IMR-90 (cell line): ENCODE measurements at regions not wholly inside any gene's neighbourhood (a gene's known extent, or its start where the extent isn't known, plus 50 kb on each side); places are given as distances from the start of the nearest gene placed in this dataset.

ENCODE experiments used
- ATAC-seq: fragments of 200-7000 bp; cut with Tn5 transposase; 2 replicates; pipeline ENCODE4 v1.9.1; 2020; ENCODE audit warnings: low read depth, mild to moderate bottlenecking, moderate library complexity
- BruUV-seq: library from RNA; stranded (reverse); fragments of 400-500 nt; replicated peaks from 2 replicates; lab custom pipeline; 2021; lab: Mats Ljungman, UMichigan
- CTCF ChIA-PET: fragments of 300-600 bp; formaldehyde crosslinking; extraction: SDS; loops from one replicate; lab custom pipeline; 2021; ENCODE audit warnings: antibody characterized with exemption; lab: Yijun Ruan, JAX
- POLR2A ChIA-PET: fragments of 300-600 bp; sonication (Branson Sonifier 250); formaldehyde crosslinking; loops from one replicate; lab custom pipeline; 2022; ENCODE audit warnings: antibody characterized with exemption; ENCODE audit not compliant: unreplicated experiment; lab: Charles Lee
- DNase-seq: peaks from one replicate; pipeline ENCODE4 v3.0.0; 2013
- H2AFZ ChIP-seq: replicated peaks from 2 replicates; pipeline ENCODE3; 2013; ENCODE audit warnings: low read length, mild to moderate bottlenecking; ENCODE audit not compliant: poor library complexity
- H2AK5ac ChIP-seq: 2 replicates; pipeline ENCODE4 v1.6.1; 2013; ENCODE audit warnings: low read depth, low read length, inconsistent platforms
- H2AK9ac ChIP-seq: replicated peaks from 2 replicates; pipeline ENCODE3; 2013; ENCODE audit warnings: mild to moderate bottlenecking, low read depth, low read length, moderate library complexity; ENCODE audit not compliant: poor library complexity
- H2BK120ac ChIP-seq: 2 replicates; pipeline ENCODE4 v1.6.1; 2013; ENCODE audit warnings: low read depth, low read length, inconsistent platforms
- H2BK15ac ChIP-seq: 3 replicates; pipeline ENCODE4 v1.6.1; 2013; ENCODE audit warnings: low read depth, low read length, inconsistent platforms
- H2BK20ac ChIP-seq: 2 replicates; pipeline ENCODE4 v1.6.1; 2013; ENCODE audit warnings: low read depth, mild to moderate bottlenecking, inconsistent platforms, low read length, moderate library complexity
- H2BK5ac ChIP-seq: 2 replicates; pipeline ENCODE4 v1.6.1; 2013; ENCODE audit warnings: mild to moderate bottlenecking, low read depth, low read length, inconsistent platforms; ENCODE audit not compliant: poor library complexity, severe bottlenecking
- H3K14ac ChIP-seq: replicated peaks from 2 replicates; pipeline ENCODE4 v1.6.1; 2013; ENCODE audit warnings: low read depth, low read length, inconsistent platforms
- H3K18ac ChIP-seq: 2 replicates; pipeline ENCODE4 v1.6.1; 2013; ENCODE audit warnings: low read depth, low read length, control low read depth
- H3K23ac ChIP-seq: 2 replicates; pipeline ENCODE4 v1.6.1; 2013; ENCODE audit warnings: low read depth, low read length, inconsistent platforms
- H3K27ac ChIP-seq: 2 replicates; pipeline ENCODE4 v1.5.1; 2013; ENCODE audit warnings: mild to moderate bottlenecking, control low read depth, low read length; ENCODE audit not compliant: insufficient read depth
- H3K27me3 ChIP-seq: 2 replicates; pipeline ENCODE4 v1.6.1; 2013; ENCODE audit warnings: low read length; ENCODE audit not compliant: control insufficient read depth, insufficient read depth
- H3K36me3 ChIP-seq: 2 replicates; pipeline ENCODE4 v1.6.1; 2013; ENCODE audit warnings: low read length, mixed read lengths; ENCODE audit not compliant: control insufficient read depth, insufficient read depth
- H3K4ac ChIP-seq: 2 replicates; pipeline ENCODE4 v1.6.1; 2013; ENCODE audit warnings: low read depth, low read length, inconsistent platforms
- H3K4me1 ChIP-seq: 2 replicates; pipeline ENCODE4 v1.6.1; 2013; ENCODE audit warnings: low read length, mixed read lengths; ENCODE audit not compliant: control insufficient read depth, insufficient read depth
- H3K4me2 ChIP-seq: 2 replicates; pipeline ENCODE4 v1.6.1; 2013; ENCODE audit warnings: low read depth, mild to moderate bottlenecking, control low read depth, low read length, moderate library complexity
- H3K4me3 ChIP-seq: 2 replicates; pipeline ENCODE4 v1.5.1; 2013; ENCODE audit warnings: low read depth, mild to moderate bottlenecking, control low read depth, low read length, moderate library complexity; ENCODE audit not compliant: insufficient read depth
- H3K56ac ChIP-seq: 2 replicates; pipeline ENCODE4 v1.6.1; 2013; ENCODE audit warnings: low read length, inconsistent platforms; ENCODE audit not compliant: insufficient read depth; ENCODE audit errors: extremely low read depth
- H3K79me1 ChIP-seq, 2 experiments: 2 replicates each; pipeline ENCODE4 v1.6.1; 2013; ENCODE audit warnings: low read length in 2 of 2, inconsistent platforms in 1 of 2, low read depth in 1 of 2
- H3K9ac ChIP-seq: 2 replicates; pipeline ENCODE4 v1.6.1; 2013; ENCODE audit warnings: low read depth, low read length, control low read depth
- H3K9me1 ChIP-seq: 2 replicates; pipeline ENCODE4 v1.6.1; 2013; ENCODE audit warnings: low read length, inconsistent platforms; ENCODE audit not compliant: insufficient read depth
- H3K9me3 ChIP-seq: 2 replicates; pipeline ENCODE4 v1.6.1; 2013; ENCODE audit warnings: low read length; ENCODE audit not compliant: control insufficient read depth, insufficient read depth
- H4K20me1 ChIP-seq: 2 replicates; pipeline ENCODE4 v1.6.1; 2013; ENCODE audit warnings: low read length, inconsistent platforms; ENCODE audit not compliant: insufficient read depth
- H4K5ac ChIP-seq: 2 replicates; pipeline ENCODE4 v1.6.1; 2013; ENCODE audit warnings: mild to moderate bottlenecking, low read depth, low read length, control low read depth
- H4K8ac ChIP-seq, 2 experiments: 2 replicates each; pipeline ENCODE4 v1.6.1; 2013; ENCODE audit warnings: low read depth in 2 of 2, low read length in 2 of 2, control low read depth in 1 of 2, inconsistent platforms in 1 of 2
- H4K91ac ChIP-seq: 2 replicates; pipeline ENCODE4 v1.6.1; 2013; ENCODE audit warnings: low read depth, low read length, inconsistent platforms; ENCODE audit not compliant: insufficient read depth
- CEBPB ChIP-seq: IDR thresholded peaks from 2 replicates; pipeline ENCODE4 v1.6.1; 2012; ENCODE audit warnings: low read depth, low read length, improper control_type of control experiment
- FOS ChIP-seq: fragments of 150-350 bp; IDR thresholded peaks from 2 replicates; pipeline ENCODE4 v1.6.1; 2016; ENCODE audit warnings: low read depth, low read length
- MAFK ChIP-seq: IDR thresholded peaks from 2 replicates; pipeline ENCODE4 v1.6.1; 2012; ENCODE audit warnings: low read depth, low read length, improper control_type of control experiment
- MXI1 ChIP-seq: IDR thresholded peaks from 2 replicates; pipeline ENCODE4 v1.6.1; 2012; ENCODE audit warnings: low read depth, mild to moderate bottlenecking, low read length, moderate library complexity, borderline replicate concordance
- NFE2L2 ChIP-seq: fragments of 150-350 bp; IDR thresholded peaks from 2 replicates; pipeline ENCODE4 v1.6.1; 2016; ENCODE audit warnings: low read depth, mild to moderate bottlenecking, low read length
- RCOR1 ChIP-seq: IDR thresholded peaks from 2 replicates; pipeline ENCODE4 v1.6.1; 2012; ENCODE audit warnings: mild to moderate bottlenecking, low read length, improper control_type of control experiment; ENCODE audit not compliant: insufficient replicate concordance
- SMC3 ChIP-seq: fragments of 150-350 bp; IDR thresholded peaks from 2 replicates; pipeline ENCODE4 v1.6.1; 2016; ENCODE audit warnings: low read depth, mild to moderate bottlenecking, antibody characterized with exemption, low read length, moderate library complexity
- dilution Hi-C: fragments of 300-500 bp; cut with HindIII; formaldehyde crosslinking; loops from one replicate; pipeline ENCODE4 v1.14.3; 2018; ENCODE audit warnings: low sequenced_read_pairs; ENCODE audit not compliant: unreplicated experiment
- in situ Hi-C: fragments of 300-500 bp; cut with MboI; formaldehyde crosslinking; loops from 3 replicates; pipeline ENCODE4 v1.14.3; 2019; ENCODE audit warnings: low sequenced_read_pairs, inconsistent platforms, mixed read lengths
- intact Hi-C: fragments of 100-400 bp; cut with micrococcal nuclease; formaldehyde crosslinking; loops from 2 replicates; pipeline ENCODE4 v1.10.0; 2022
- TF ChIP-seq, protein P1 (sequence below): fragments of 150-350 bp; IDR thresholded peaks from 2 replicates; pipeline ENCODE4 v1.6.1; 2016; ENCODE audit warnings: low read depth, mild to moderate bottlenecking, low read length, moderate library complexity, borderline replicate concordance

DNA sequence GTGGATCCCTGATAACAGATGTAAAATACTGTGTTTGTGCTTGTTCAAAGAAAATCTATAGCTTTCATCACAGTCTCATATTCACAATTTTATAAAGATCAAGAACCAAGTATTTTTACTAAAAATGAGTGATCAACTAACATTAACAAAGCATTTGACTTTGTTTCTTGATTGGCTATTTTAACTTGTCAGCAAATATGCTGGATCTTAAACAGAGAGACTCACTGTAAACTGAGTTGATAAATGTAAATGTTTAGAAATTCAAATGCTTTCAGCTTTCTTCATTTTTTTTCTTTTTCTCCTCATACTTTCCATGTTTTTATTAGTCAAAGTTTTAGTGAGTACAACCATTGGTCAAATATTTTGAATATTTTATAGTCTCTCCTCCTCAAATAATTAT lies 923.0 kb upstream of the NR2F2 start:
- Histone ChIP-seq H2BK20ac (no peak overlapping the region), H2BK5ac (peak overlapping the region; percentile 47), H4K5ac (no peak overlapping the region), H3K27me3 (no peaks in the 10 kb centered on the region), H3K4me2 (no peak overlapping the region; the same call in 1 of the 2 replicates), H3K18ac (peak overlapping the region; percentile 56; the same call in 1 of the 2 replicates), H3K4me1 (peaks cover 6% of the 10 kb centered on the region), H4K8ac (no peak overlapping the region), H3K36me3 (no peaks in the 10 kb centered on the region), H4K20me1 (no peaks in the 10 kb centered on the region), H3K9me1 (peaks cover 3% of the 10 kb centered on the region; the same call in 1 of the 2 replicates), H3K56ac (no peak overlapping the region), H2BK15ac (no peak overlapping the region), H3K4me3 (no peak overlapping the region), H3K4ac (no peak overlapping the region), H2AK9ac (no peak overlapping the region), H3K9me3 (no peaks in the 10 kb centered on the region), H2AK5ac (no peak overlapping the region), H4K91ac (no peak overlapping the region), H2AFZ (no peak overlapping the region), H3K27ac (peak overlapping the region; percentile 81; the same call in 1 of the 2 replicates), H2BK120ac (no peak overlapping the region), H3K9ac (no peak overlapping the region), H3K23ac (no peak overlapping the region), H3K14ac (no peak overlapping the region), H3K79me1 (no peaks in the 10 kb centered on the region)
- ChIA-PET CTCF (no interaction called here), POLR2A (interaction anchor here (0.5 kb wide), 1 partner anchor 925 kb away, joined by 3 read pairs; no protein-coding TSS in a partner anchor)
- in situ Hi-C loops (no loop called here), dilution Hi-C loops (no loop called here), intact Hi-C loops (loop anchor here (5.0 kb wide), 2 partner anchors 150 to 920 kb away; no protein-coding TSS in a partner anchor)
- no TSS peak for BruUV-seq
- DNase-seq (no peak), ATAC-seq (peak; percentile 55)
- TF ChIP-seq MXI1 = no peak
- TF ChIP-seq RCOR1 = no peak
- TF ChIP-seq FOS = no peak
- TF ChIP-seq, protein P1, sequence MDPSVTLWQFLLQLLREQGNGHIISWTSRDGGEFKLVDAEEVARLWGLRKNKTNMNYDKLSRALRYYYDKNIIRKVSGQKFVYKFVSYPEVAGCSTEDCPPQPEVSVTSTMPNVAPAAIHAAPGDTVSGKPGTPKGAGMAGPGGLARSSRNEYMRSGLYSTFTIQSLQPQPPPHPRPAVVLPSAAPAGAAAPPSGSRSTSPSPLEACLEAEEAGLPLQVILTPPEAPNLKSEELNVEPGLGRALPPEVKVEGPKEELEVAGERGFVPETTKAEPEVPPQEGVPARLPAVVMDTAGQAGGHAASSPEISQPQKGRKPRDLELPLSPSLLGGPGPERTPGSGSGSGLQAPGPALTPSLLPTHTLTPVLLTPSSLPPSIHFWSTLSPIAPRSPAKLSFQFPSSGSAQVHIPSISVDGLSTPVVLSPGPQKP = no peak
- TF ChIP-seq SMC3 = no peak
- no peak for TF ChIP-seq NFE2L2
- TF ChIP-seq CEBPB = no peak
- TF ChIP-seq MAFK = peak; percentile 85
